Hematopoietic multipotent progenitor cell (in vitro differentiated cells): ENCODE measurements at regions not wholly inside any gene's neighbourhood (a gene's known extent, or its start where the extent isn't known, plus 50 kb on each side); places are given as distances from the start of the nearest gene placed in this dataset.

ENCODE experiments used
- DNase-seq, 3 donors: peaks; one replicate each; pipeline ENCODE4 v3.0.0-alpha.2; 2011 to 2015; ENCODE audit warnings: low read depth in 2 of 3, low spot score in 2 of 3

DNA sequence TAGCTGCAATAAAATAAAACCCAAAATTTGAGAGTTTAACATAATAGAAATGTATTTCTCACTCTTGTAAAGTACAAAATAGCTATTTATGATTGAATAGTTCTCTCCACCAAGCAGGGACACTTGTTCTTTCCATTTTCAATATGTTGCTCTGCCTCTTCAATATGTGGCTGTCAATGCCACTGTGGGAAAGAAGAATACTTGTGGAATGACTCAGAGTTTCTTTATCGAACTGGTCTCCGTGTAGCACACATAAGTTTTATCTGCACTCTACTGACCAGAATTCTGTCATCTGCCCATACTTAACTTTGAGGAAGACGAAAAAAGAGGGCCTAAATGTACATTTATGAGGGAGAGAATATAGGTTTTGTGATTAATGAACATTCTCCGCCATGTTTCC is 256.9 kb downstream of the ATXN7L3B start:
- DNase-seq = no peak

DNA sequence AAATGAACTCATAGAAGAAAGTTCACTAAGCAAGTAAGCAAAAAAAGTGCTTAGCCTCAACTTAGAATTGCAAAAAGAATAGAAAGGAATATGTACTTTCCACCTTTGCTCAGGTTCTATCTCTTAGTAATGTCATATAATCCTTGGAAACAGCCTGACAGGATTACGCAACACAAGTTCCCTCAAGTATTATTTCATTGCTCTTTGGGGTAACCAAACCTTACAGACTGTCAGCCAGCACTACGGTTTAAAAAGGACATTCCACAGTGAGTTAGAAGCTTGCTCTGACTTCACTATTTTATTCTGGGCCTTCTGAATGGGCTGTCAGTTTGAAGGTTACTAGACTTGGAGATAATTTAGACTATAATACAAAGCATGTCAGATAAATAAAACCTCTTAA is 264.0 kb downstream of the ATXN7L3B start:
- DNase-seq = no peak

DNA sequence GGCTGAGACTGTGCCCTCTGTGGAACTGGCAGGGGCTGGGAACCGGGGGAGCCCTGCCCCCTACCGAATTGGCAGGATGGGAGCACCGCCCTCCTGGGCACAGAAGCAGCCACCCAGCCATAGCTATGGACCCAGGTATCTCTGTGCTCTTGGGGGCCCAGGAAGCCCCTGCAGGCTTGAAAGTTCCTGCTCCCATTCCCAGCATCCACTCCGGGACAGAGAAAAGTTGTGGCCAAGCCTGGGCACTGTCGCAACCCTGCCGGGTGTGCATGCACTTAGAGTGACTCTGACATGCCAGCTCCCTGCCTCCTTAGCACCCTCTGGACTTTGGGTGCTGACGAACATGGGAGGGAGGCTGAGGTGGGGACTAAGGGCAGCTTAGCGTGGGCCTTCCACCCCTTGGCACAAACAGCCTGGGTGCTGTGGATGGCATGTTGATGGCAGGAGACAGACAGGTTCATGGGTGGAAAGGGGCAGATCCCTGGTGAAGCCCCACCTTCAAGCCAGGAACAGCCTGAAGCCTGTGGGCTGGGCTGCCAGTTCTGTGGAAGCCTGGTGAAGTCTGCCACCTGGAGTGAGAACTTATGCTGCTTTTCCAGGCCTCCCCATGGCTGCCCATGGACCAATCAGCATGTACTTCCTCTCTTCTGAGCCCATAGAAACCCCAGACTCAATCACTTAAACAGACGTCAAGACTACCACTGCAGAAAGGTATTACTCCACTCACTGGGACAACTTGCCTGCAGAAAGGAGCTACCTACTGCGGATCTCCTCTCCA is 279.0 kb downstream of the ATXN7L3B start:
- DNase-seq = no peak

DNA sequence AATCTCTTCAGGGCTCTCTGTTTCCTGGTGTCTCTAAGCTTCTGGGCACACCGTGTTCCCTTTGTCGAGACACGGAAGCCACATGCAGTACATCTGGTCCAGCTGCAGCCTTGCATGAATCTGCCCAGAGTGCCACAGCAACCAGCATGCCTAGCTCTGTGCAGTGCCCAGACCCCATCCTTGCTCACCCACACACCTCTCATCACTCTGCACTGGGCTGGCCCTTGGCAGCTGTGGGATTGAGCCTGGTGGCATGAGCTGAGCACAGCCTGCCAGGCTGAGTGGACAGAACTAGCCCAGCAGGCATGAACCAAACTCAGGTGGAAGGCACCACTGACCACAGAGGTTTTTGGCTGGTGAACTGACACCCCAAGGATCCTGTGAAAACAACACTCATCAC is 279.9 kb downstream of the ATXN7L3B start:
- no peak for DNase-seq

DNA sequence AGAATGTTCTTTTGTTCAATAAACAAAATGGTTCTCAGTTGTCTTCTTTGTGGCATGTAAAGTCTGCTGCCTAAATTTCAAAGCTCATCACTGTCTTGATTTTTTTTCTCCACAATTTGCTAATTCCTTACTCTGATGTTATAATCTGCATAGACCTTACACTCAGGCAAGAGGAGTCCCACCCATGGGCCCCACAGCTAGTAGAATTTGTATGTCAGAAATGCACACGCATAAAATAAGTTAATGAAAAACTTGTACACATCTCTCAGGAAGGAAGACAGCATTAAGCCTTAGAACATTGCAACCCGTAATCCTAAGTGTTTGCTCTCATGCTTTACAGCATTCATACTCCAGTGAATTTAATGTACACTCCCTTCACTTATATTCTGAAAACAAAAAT is 280.8 kb downstream of the ATXN7L3B start:
- no peak for DNase-seq

DNA sequence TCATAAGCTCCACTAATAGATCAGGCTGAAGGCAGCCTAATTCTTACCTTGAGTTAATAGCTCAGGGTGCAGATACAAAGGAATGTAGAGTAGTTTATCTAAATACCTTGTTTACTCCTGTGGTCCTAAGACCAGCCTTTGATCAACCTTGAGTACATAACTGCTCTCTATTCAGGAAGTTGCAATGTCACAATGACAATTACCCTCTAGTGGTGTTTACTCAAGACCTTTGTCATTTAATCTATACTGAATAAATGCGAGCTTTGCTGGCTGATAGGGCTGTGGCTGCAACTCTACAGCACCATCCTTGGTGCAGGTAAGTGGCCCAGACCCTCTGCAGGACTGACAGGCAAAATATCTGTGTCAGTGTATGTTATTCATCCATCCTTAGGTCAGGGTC is 282.7 kb downstream of the ATXN7L3B start:
- no peak for DNase-seq

DNA sequence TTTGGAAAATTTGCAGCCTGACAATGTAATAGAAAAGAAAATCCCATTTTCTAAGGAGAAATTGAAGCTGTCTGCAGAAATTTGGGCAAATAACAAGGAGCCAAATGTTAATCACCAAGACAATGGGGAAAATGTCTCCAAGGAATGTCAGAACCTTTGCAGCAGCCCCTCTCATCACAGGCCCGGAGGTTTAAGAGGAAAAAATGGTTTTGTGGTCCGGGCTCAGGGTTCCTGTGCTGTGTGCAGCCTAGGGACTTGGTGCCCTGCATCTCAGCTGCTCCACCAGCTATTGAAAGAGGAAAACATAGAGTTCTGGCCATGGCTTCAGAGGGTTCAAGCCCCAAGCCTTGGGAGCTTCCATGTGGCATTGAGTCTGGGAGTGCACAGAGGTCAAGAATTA is 298.9 kb downstream of the ATXN7L3B start:
- no peak for DNase-seq

DNA sequence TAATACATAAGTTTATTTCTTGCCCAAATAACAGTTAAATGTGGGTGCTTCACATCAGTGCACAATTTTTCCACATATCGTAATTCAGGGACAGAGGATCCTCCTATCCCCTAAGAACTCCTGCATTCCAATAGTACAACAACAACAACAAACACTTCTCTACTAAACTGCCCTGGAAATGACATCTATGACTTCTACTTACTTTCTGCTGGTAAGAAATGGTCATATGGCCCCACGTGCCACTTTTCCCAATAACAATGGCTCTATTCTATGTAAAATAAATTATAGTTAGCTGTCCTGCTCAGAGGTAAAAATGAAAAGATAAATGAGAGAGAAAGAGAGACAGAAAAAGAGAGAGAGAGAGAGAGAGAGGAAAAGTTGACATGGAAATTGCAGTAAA is 308.5 kb downstream of the ATXN7L3B start:
- no peak for DNase-seq

DNA sequence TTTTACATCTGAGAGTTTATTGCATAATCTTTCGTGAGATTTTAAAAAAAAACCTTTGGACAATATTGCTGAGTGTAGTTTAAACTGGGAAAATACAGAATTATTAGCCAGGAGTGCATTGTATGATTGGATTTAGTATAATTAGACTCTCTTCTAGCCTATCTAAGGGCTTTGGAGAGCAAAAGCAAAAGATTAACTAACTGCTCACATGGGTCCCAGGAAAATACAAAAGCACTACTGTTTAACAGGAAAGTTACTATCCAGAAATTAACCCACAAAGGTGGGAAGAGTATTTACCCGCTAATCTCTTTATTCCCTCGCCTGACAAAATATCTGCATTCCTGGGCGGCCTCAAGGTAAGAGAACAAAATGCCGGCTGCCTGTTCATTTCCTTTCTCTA is 309.5 kb downstream of the ATXN7L3B start:
- DNase-seq = no peak

DNA sequence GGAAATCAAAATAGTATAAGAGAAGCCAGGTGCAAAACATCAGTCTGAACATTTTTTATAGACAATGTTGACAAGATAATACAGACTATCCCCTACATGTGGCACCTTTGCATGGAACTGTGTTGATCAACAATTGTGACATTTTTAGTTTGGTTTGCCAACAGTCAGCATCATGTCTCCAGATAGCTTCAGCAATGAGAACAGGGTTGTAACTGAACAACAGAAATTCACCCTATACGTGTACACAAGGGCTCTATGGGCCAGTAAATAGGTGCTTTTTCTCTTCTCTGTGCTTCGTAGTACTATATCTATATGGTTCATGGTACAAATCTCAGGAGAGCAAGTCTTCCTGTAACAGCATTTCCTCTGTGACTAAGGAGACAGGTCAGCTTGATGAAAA is 310.4 kb downstream of the ATXN7L3B start:
- DNase-seq = no peak

DNA sequence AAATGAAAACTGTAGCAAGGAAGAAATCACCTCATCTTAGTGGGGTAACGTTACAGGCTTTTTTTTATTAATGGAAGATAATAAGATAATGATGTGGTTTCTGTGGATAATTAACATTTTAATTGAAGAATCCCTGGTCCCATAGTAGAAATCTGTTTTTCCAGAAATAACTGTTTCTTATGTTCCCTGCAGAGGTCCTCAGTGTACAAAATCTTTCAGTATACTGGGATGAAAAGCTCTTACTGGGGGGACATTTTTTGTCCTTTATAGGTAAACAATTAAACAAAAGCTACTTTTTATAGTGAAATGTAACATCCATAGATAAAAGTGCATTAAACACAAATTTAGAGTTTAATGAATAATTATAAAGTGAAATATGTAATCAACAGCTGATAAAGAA is 312.2 kb downstream of the ATXN7L3B start:
- DNase-seq = no peak

DNA sequence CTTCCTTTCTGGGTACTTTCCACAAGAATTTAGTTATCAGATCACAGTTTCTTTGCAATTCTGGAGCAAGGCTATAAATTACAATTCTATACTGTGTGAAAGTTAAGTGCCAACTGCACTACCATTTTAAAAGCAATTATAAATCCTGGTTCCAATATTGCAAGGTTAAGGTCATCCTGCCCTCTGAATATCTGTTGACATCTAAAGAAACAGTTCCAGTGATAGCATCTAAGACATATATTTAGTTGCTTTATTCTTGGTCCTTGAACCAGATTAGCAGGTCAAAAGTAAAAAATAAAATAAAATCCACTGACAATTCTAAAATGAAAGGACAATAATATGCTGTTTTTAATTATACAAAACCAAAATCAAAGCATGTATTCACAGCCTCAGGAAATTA is 334.2 kb downstream of the ATXN7L3B start:
- no peak for DNase-seq

DNA sequence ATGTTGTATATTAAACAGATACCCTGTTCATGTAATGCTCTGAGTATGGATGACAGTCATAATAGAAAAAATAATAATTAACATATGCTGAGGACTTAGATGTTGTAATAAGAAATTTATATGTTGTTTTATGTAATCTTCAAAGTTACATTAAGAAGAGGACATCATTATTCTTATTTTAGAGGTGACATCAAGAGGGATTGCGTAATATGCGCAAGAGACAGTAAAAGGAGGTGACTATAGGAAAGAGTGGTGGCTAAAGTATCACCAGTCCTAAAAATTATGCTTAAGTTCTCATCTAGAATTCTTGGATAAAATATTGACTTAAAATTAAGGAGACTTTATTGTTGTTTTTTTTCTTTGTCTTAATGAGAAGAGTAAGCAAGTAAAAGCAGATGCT is 323.9 kb downstream of the KCNC2 start:
- DNase-seq = no peak

DNA sequence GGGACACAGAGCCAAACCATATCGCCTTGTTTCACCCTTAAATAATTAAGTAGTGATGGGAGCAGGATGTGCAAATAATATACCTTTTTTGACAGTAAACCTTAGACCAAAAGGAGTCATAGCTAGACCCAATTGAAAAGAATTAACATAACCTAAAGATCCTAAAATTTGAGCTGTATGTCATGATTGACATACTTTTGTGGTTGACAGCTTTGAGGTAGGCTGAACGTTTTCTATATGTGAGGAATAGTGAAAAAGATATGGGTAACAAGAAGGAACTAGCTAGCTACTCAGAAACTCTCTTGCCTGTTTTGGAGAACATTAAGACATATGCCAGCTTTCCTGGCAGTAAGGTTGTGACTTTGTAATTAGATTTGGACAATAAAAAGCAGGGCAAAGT is 320.6 kb downstream of the KCNC2 start:
- no peak for DNase-seq

DNA sequence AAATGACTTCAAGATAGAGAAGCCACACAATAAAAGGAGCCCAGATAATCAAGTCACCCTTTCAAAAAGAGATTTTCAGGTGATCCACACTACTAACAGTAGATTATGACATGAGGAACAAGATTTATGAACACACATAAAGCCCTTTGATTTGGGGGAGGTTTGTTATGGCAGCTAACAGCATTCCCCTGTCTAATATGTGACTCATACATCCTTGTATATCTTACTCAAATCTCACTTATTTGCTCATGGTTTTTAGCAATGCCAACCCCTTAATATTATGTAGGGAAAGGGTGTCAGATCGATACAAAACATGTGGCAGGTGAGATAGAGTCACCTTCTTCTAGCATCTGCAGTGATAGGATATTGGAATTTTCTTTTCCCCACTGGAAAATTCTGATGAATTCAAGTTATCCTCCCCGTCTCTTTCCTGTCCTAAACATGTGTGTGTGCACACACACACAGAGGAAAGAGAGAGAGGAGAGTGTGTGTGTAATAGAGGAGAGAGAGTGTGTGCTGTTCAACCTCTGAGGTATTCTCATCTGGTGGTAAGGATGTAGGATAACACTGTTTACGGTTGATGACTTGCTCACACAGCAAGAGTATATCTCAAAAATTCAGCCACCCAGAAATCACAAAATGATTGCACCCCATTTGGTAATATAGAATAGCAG is 319.9 kb downstream of the KCNC2 start:
- DNase-seq = no peak

DNA sequence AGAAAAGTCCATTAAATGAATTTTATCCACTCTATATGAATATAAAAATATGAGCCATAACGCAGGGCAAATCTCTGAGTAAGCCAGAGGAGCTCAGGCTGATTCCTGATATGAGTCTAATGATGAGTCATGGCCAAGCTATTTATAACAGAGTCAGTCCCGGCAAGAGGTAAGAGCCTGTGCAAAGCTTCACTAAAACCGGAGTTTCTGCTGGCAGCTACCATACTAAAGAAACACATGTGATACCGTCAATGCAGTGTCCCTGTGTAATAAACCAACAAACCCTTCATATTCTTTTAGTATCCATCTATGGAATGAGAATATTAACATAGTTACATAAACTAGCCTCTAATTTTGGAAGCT is 319.4 kb downstream of the KCNC2 start:
- DNase-seq = no peak

DNA sequence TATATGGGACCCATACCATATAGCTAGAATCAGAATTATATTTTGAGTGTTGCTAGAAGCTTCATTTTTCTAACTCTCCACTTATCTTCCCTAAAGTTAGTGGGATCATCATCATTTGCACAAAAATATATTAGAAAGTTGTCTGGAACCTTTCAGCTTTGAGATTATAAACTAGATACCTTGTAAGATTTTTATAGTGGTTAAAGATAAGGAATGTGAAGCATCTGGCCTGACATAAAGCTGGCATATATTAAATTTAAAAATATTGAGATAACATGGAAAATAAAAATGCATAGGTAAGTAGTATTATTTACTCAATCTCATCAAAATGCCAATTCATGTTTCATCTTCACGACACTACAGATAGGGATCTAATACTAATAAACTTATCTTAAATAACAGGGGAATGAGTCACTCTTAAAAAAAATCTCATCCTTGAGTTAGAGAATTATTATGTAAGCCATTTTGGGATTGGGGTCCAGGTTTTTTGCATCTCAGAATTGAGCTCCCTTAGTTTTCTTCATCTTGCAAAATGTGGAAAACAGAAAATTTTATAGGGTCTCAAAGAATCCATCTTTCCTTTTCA is 318.5 kb downstream of the KCNC2 start:
- DNase-seq = no peak

DNA sequence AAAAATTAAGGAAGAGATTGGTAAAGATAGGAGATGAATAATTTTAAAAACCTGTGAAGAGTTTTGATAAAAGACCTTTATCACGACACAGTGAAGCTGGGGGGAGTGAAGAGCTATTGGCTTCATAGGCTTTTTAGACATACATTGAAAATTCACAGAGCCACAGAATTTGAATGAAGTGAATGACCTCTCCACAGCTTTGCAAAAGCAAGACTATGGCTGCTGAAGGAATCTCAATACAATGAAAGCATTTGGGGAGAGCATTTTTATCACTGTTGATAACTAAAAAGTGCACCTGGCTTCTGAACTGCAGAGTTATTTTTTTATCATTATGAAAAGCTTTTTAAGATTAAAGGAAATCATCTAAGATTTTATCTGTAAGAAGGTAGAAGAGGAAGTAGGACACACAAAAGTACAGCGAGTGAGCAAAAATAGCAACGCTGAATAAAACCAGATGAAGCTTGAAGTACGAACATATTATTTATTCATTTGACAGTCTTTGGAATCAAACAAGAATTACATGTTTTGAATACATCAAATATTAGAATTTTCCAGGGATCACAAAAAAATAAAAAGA is 317.5 kb downstream of the KCNC2 start:
- DNase-seq = no peak

DNA sequence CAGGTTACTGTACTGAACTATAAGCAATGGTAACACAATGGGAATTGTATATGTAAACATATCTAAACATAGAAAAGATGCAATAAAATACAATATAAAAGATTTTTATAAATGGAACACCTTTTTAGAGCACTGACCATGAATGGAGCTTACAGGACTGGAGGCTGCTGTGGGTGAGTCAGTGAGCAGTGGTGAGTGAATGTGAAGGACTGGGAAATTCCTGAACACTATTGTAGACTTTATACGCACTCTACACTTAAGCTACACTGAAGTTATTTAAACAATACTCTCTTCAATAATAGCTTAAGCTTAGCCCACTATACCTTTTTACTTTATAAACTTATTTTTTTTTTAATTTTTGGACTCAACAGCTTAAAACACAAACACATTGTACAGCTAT is 313.5 kb downstream of the KCNC2 start:
- DNase-seq = no peak

DNA sequence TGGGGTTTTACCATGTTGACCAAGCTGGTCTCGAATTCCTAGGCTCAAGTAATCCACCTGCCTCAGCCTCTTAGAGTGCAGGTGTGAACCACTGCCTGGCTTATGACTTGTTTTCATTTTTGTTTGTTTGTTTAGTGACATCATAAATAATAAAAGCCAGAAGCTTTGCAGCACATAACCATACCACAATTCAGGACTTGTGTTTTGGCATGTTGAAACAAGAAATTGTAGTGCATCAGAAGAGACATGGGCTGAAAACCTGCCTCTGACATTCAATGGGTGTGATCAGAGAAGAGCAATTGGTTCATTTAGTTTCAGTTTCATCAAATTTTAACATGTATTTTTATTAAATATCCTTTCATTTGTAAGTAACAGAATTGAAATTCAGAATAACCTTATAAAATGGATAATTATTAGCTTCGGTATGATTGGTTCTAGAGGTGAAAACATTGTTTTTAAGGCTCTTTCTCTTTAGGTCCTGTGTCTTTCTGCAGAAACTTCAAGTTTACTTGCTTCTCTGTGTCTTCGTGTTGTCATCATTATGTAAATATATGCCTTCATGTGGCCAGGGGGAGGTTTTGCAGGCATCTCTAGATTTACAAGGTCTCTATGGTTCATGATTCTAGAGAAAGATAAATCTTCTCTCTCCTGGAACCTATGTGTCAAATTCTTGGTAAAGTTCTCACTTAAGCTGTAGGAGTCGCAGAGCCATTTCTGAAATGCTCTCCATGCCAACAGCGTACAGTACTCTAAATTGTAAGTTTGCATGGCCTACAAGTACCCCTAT is 312.0 kb downstream of the KCNC2 start:
- no peak for DNase-seq
